Transverse colon (tissue), 4 donors: ENCODE measurements at regions not wholly inside any gene's neighbourhood (a gene's known extent, or its start where the extent isn't known, plus 50 kb on each side); places are given as distances from the start of the nearest gene placed in this dataset.

Experiments
- DNase-seq: peaks from one replicate; pipeline ENCODE4 v3.0.0-alpha.2; 2019
- H3K27ac ChIP-seq, 4 donors: fragments of 200-600 bp; sonication (generic); 2 replicates each; pipeline ENCODE4 v1.5.1; 2016 to 2018; ENCODE audit warnings: inconsistent platforms in 4 of 4
- H3K27me3 ChIP-seq: fragments of 200-600 bp; sonication (generic); 2 replicates; pipeline ENCODE4 v1.5.1; 2017; ENCODE audit warnings: inconsistent platforms
- H3K36me3 ChIP-seq, 4 donors: fragments of 200-600 bp; sonication (generic); 2 replicates each; pipeline ENCODE4 v1.5.1; 2017 to 2019; ENCODE audit warnings: inconsistent platforms in 4 of 4
- H3K4me1 ChIP-seq, 4 donors: fragments of 200-600 bp; sonication (generic); 2 replicates each; pipeline ENCODE4 v1.5.1; 2017 to 2020; ENCODE audit warnings: inconsistent platforms in 4 of 4
- H3K4me3 ChIP-seq, 4 donors: fragments of 200-600 bp; sonication (generic); 1 replicate in 1 of 4; 2 replicates in 3 of 4; pipeline versions ENCODE4 v1.5.1 to v1.6.1; 2017 to 2019; ENCODE audit warnings: inconsistent platforms in 4 of 4
- H3K9me3 ChIP-seq, 2 donors: fragments of 200-600 bp; sonication (generic); 2 replicates each; pipeline ENCODE4 v1.5.1; 2017 to 2019; ENCODE audit warnings: inconsistent platforms in 2 of 2
- EP300 ChIP-seq: sonication (generic); formaldehyde crosslinking; IDR thresholded peaks from one replicate; pipeline ENCODE4 v1.6.1; 2017; ENCODE audit warnings: antibody characterized with exemption, low read depth
- POLR2A ChIP-seq: fragments of 450-650 bp; IDR thresholded peaks from one replicate; pipeline ENCODE4 v1.6.1; 2016; ENCODE audit warnings: antibody characterized with exemption, mild to moderate bottlenecking, moderate library complexity
- POLR2AphosphoS5 ChIP-seq, 3 donors: sonication (generic); formaldehyde crosslinking; IDR thresholded peaks; one replicate each; pipeline ENCODE4 v1.6.1; 2016; ENCODE audit warnings: antibody characterized with exemption in 3 of 3
- WGBS, 2 donors: methylation state at CpG; one replicate each; pipeline ENCODE4 v1.1.5; 2018; ENCODE audit warnings: low coverage in 1 of 2; 5-methylcytosine and 5-hydroxymethylcytosine counted together
- in situ Hi-C, 4 donors: fragments of 200-750 bp; cut with MboI; loops; one replicate each; pipeline versions ENCODE4 v1.15.0 to v1.15.1; 2017; ENCODE audit warnings: low sequenced_read_pairs in 3 of 4, low pct_ligation_motif_present in 1 of 4, low pct_unique_long_range_greater_than_20kb in 1 of 4
- intact Hi-C: fragments of 100-400 bp; cut with DNase I; formaldehyde crosslinking; loops from one replicate; pipeline ENCODE4 v1.15.1; 2023; ENCODE audit warnings: low total_unique reads
- TF ChIP-seq, protein P1 (sequence below), 5 experiments: fragments of 200-600 bp in 3 of 5; fragments of 450-650 bp in 2 of 5; sonication (generic) in 3 of 5; IDR thresholded peaks; 1 replicate in 2 of 5; 2 replicates in 3 of 5; pipeline ENCODE4 v1.5.1; 2016 to 2017; ENCODE audit warnings: antibody characterized with exemption in 5 of 5, inconsistent platforms in 3 of 5, mild to moderate bottlenecking in 2 of 5, moderate library complexity in 1 of 5

DNA sequence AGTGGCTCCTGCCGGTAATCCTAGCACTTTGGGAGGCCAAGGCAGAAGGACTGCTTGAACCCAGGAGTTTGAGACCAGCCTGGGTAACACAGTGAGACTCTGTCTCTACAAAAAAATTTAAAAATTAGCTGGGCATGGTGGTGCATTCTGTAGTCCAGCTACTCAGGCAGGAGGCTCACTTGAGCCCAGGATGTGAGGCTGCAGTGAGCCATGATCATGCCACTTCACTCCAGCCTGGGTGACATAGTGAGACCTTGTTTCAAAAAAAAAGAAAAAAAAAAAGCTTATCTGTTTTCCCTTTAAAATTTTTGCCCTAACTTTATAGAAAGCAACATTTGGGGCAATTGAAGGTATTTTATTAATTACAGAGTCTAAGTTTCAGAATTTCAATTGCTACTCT, 486.0 kb downstream of the BCAT1 start:
- Histone ChIP-seq H3K27me3 (no peaks in the 10 kb centered on the region), H3K27ac (no peak overlapping the region), H3K4me1 (no peaks in the 10 kb centered on the region), H3K36me3 (no peaks in the 10 kb centered on the region), H3K9me3 (no peaks in the 10 kb centered on the region), H3K4me3 (no peak overlapping the region)
- 94% methylated on average over 1 of the region's 1 CpG; no CpG with 5 or more reads in 1 of the 2 donors for WGBS, 2 donors
- in situ Hi-C loops (no loop called here), intact Hi-C loops (no loop called here)
- DNase-seq = no peak
- TF ChIP-seq EP300 (no peak), POLR2A (no peak), POLR2AphosphoS5 (IDR thresholded peaks at IDR 0.05) (no peak)
- TF ChIP-seq, protein P1, sequence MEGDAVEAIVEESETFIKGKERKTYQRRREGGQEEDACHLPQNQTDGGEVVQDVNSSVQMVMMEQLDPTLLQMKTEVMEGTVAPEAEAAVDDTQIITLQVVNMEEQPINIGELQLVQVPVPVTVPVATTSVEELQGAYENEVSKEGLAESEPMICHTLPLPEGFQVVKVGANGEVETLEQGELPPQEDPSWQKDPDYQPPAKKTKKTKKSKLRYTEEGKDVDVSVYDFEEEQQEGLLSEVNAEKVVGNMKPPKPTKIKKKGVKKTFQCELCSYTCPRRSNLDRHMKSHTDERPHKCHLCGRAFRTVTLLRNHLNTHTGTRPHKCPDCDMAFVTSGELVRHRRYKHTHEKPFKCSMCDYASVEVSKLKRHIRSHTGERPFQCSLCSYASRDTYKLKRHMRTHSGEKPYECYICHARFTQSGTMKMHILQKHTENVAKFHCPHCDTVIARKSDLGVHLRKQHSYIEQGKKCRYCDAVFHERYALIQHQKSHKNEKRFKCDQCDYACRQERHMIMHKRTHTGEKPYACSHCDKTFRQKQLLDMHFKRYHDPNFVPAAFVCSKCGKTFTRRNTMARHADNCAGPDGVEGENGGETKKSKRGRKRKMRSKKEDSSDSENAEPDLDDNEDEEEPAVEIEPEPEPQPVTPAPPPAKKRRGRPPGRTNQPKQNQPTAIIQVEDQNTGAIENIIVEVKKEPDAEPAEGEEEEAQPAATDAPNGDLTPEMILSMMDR (IDR thresholded peaks at IDR 0.05) = no peak

DNA sequence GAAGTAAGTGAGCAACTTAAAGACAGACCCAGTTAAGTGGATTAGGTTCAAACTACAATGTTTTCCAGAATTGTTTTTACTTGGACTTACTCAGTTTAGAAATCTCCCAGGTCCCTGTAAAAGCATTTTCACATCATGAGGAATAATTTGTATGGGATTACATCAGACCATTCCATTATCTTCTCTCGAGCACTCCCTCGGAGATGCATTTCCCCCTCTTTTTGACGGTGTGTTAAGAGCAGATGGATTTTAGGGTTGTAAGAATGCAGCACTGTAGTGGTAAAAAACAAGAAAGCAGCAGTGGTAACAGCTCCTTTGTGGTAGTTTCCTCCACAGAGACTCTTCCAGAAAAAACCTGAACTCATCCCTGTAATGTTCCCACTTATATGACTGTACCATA, 488.4 kb downstream of the BCAT1 start:
- no peaks in the 10 kb centered on the region for H3K36me3 ChIP-seq
- TF ChIP-seq, protein P1 (IDR thresholded peaks at IDR 0.05) = no peak
- TF ChIP-seq POLR2A = no peak
- TF ChIP-seq POLR2AphosphoS5 (IDR thresholded peaks at IDR 0.05) = no peak
- TF ChIP-seq EP300 = no peak
- 84 to 91% methylated on average over 3 of the region's 3 CpGs for WGBS, 2 donors
- intact Hi-C loops (no loop called here), in situ Hi-C loops (no loop called here)
- H3K9me3 ChIP-seq = no peaks in the 10 kb centered on the region
- no peak for DNase-seq
- no peaks in the 10 kb centered on the region for H3K27me3 ChIP-seq
- H3K4me3 ChIP-seq = no peak overlapping the region
- H3K27ac ChIP-seq = no peak overlapping the region
- H3K4me1 ChIP-seq = no peaks in the 10 kb centered on the region

DNA sequence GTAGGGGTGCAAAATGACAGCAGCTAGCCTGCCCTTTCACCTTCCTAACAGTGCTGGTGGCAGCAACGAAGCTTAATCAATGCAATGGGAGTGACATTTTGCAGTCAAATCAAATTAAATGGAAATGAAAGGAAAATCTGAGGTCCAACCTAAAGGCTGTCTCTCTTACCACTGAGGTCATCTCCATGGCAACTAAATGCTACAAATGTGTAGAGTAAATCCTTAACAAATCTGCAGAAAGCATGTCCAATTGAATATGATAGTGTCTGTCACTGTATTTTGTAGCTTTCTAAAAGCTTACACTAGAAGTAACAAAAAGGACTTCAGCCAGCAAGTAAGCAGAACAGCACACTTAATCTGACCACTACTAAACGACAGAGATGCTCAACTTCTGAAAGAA, 488.8 kb downstream of the BCAT1 start:
- Histone ChIP-seq H3K9me3 (no peaks in the 10 kb centered on the region), H3K27me3 (no peaks in the 10 kb centered on the region), H3K4me1 (no peaks in the 10 kb centered on the region), H3K4me3 (no peak overlapping the region), H3K36me3 (no peaks in the 10 kb centered on the region), H3K27ac (no peak overlapping the region)
- DNase-seq = no peak
- in situ Hi-C loops (no loop called here), intact Hi-C loops (no loop called here)
- no peak for TF ChIP-seq EP300
- TF ChIP-seq, protein P1 (IDR thresholded peaks at IDR 0.05) = no peak
- TF ChIP-seq POLR2A = no peak
- TF ChIP-seq POLR2AphosphoS5 (IDR thresholded peaks at IDR 0.05) = no peak
- WGBS, 2 donors = 22 to 51% methylated on average over 1 to 2 of the region's 2 CpGs

DNA sequence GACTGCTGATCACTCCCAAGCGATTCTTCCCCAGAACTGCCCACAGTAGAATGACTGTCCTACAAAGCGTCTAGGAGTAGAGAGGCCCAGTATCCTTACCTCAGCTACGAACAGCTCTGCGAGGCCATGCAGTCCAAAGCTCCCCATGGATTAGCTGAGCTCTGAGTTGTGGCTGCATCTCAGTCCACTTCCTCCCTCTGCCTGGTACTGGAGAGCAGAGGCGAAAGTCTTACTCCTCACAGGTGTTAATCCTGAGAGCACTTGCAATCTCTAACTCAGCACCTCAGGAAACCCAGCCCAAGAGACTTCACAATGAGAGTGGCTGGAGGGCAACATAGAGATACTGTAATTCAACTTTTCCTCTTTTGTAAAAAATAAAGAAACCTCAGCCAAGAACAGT, 493.1 kb downstream of the BCAT1 start:
- no peak for DNase-seq
- no peaks in the 10 kb centered on the region for H3K9me3 ChIP-seq
- H3K27me3 ChIP-seq = no peaks in the 10 kb centered on the region
- H3K36me3 ChIP-seq = no peaks in the 10 kb centered on the region
- TF ChIP-seq, protein P1 (IDR thresholded peaks at IDR 0.05) = no peak
- no peak for TF ChIP-seq EP300
- no peak for TF ChIP-seq POLR2A
- TF ChIP-seq POLR2AphosphoS5 (IDR thresholded peaks at IDR 0.05) = no peak
- 91 to 100% methylated on average over 2 to 5 of the region's 5 CpGs for WGBS, 2 donors
- H3K4me1 ChIP-seq = no peaks in the 10 kb centered on the region
- H3K27ac ChIP-seq = no peak overlapping the region
- H3K4me3 ChIP-seq = no peak overlapping the region
- in situ Hi-C loops (no loop called here), intact Hi-C loops (no loop called here)
